Calu3 (cell line): ENCODE measurements at regions not wholly inside any gene's neighbourhood (a gene's known extent, or its start where the extent isn't known, plus 50 kb on each side); places are given as distances from the start of the nearest gene placed in this dataset.
"Not testable (repeated sequence)": the region's sequence is repeated elsewhere in the genome, so short reads cannot be mapped to it uniquely, and the experiment has no call there.

ENCODE experiments used
- BruUV-seq: library from RNA; stranded (reverse); fragments of 400-500 nt; replicated peaks from 2 replicates; lab custom pipeline; 2021; lab: Mats Ljungman, UMichigan
- CTCF ChIA-PET: fragments of 300-600 bp; sonication (Branson Sonifier 250); formaldehyde crosslinking; loops from one replicate; lab custom pipeline; 2022; ENCODE audit warnings: antibody characterized with exemption; lab: Charles Lee
- DNase-seq: peaks from one replicate; pipeline ENCODE4 v3.0.0; 2022
- H3K27ac Mint-ChIP-seq: one replicate; pipeline ENCODE4 v1.8.0; 2022; ENCODE audit warnings: mixed read lengths; ENCODE audit not compliant: unreplicated experiment
- H3K27me3 Mint-ChIP-seq: one replicate; pipeline ENCODE4 v1.8.0; 2022; ENCODE audit warnings: mixed read lengths; ENCODE audit not compliant: unreplicated experiment
- H3K36me3 Mint-ChIP-seq: one replicate; pipeline ENCODE4 v1.8.0; 2022; ENCODE audit warnings: mild to moderate bottlenecking, moderate library complexity, mixed read lengths; ENCODE audit not compliant: insufficient read depth, unreplicated experiment
- H3K4me1 Mint-ChIP-seq: one replicate; pipeline ENCODE4 v1.8.0; 2022; ENCODE audit warnings: mild to moderate bottlenecking, low read depth, mixed read lengths; ENCODE audit not compliant: unreplicated experiment
- H3K4me3 Mint-ChIP-seq: one replicate; pipeline ENCODE4 v1.8.0; 2022; ENCODE audit warnings: mild to moderate bottlenecking, low read depth, moderate library complexity, mixed read lengths; ENCODE audit not compliant: unreplicated experiment
- H3K9me3 Mint-ChIP-seq: one replicate; pipeline ENCODE4 v1.8.0; 2022; ENCODE audit warnings: low read depth, mixed read lengths; ENCODE audit not compliant: unreplicated experiment
- CTCF ChIP-seq: fragments of 200-600 bp; IDR thresholded peaks from one replicate; pipeline ENCODE4 v1.8.0; 2022; ENCODE audit warnings: antibody characterized with exemption; ENCODE audit not compliant: unreplicated experiment
- intact Hi-C: fragments of 100-400 bp; cut with micrococcal nuclease; formaldehyde crosslinking; loops from one replicate; pipeline ENCODE4 v1.10.0; 2022; ENCODE audit not compliant: unreplicated experiment

GRCh38 chr13:61884830-61885229, 469.2 kb upstream of the PCDH20 start:
- Mint-ChIP-seq H3K4me1 (no peaks in the 10 kb centered on the region), H3K36me3 (no peaks in the 10 kb centered on the region), H3K27ac (no peak overlapping the region), H3K4me3 (no peak overlapping the region), H3K9me3 (peaks cover 3% of the 10 kb centered on the region), H3K27me3 (no peaks in the 10 kb centered on the region)
- DNase-seq: no peak
- BruUV-seq: no TSS peak
- no peak for TF ChIP-seq CTCF
- CTCF ChIA-PET: no interaction called here
- intact Hi-C loops: no loop called here

GRCh38 chr13:61880578-61881283, 465.1 kb upstream of the PCDH20 start:
- Mint-ChIP-seq H3K9me3 (peaks cover 10% of the 10 kb centered on the region), H3K36me3 (no peaks in the 10 kb centered on the region), H3K27me3 (no peaks in the 10 kb centered on the region), H3K27ac (no peak overlapping the region), H3K4me3 (no peak overlapping the region), H3K4me1 (no peaks in the 10 kb centered on the region)
- no peak for DNase-seq
- intact Hi-C loops: no loop called here
- CTCF ChIA-PET: no interaction called here
- no TSS peak for BruUV-seq
- no peak for TF ChIP-seq CTCF

GRCh38 chr13:61878565-61878964, 462.9 kb upstream of the PCDH20 start:
- H3K4me3 Mint-ChIP-seq, BruUV-seq, H3K4me1 Mint-ChIP-seq, intact Hi-C loops, H3K9me3 Mint-ChIP-seq, H3K27ac Mint-ChIP-seq, H3K36me3 Mint-ChIP-seq, H3K27me3 Mint-ChIP-seq, CTCF ChIA-PET, DNase-seq: not testable (repeated sequence)

- intact Hi-C loops: no loop called here
- peaks cover 9% of the 10 kb centered on the region for H3K9me3 Mint-ChIP-seq
- H3K27ac Mint-ChIP-seq: no peak overlapping the region
- TF ChIP-seq CTCF: no peak
- DNase-seq: no peak
- CTCF ChIA-PET: no interaction called here
- no peaks in the 10 kb centered on the region for H3K4me1 Mint-ChIP-seq
- no peaks in the 10 kb centered on the region for H3K27me3 Mint-ChIP-seq
- H3K4me3 Mint-ChIP-seq: no peak overlapping the region
- BruUV-seq: no TSS peak
- no peaks in the 10 kb centered on the region for H3K36me3 Mint-ChIP-seq
Observed at GRCh38 chr13:61874970-61875579, 459.4 kb upstream of the PCDH20 start.

GRCh38 chr13:61873717-61874116, 458.1 kb upstream of the PCDH20 start:
- H3K27ac Mint-ChIP-seq: no peak overlapping the region
- no peak overlapping the region for H3K4me3 Mint-ChIP-seq
- no peaks in the 10 kb centered on the region for H3K4me1 Mint-ChIP-seq
- no peak for TF ChIP-seq CTCF
- H3K9me3 Mint-ChIP-seq: peaks cover 9% of the 10 kb centered on the region
- no peaks in the 10 kb centered on the region for H3K27me3 Mint-ChIP-seq
- CTCF ChIA-PET: no interaction called here
- intact Hi-C loops: no loop called here
- no TSS peak for BruUV-seq
- H3K36me3 Mint-ChIP-seq: no peaks in the 10 kb centered on the region
- DNase-seq: no peak
